ENCODE measurements at regions not wholly inside any gene's neighbourhood (a gene's known extent, or its start where the extent isn't known, plus 50 kb on each side); places are given as distances from the start of the nearest gene placed in this dataset.

GRCh38 chr2:195406886-195407603 lies 250.0 kb upstream of the SLC39A10 start:
- no peak overlapping the region for H3K27ac ChIP-seq (ENCODE audit: low read depth, low read length)
- no peaks in the 10 kb centered on the region for H3K27me3 ChIP-seq (ENCODE audit: insufficient read depth, low read length)
- H3K4me2 ChIP-seq (ENCODE audit: low read length) = no peak overlapping the region
- CTCF ChIA-PET = no interaction called here
- no peak overlapping the region for H2AFZ ChIP-seq (ENCODE audit: low read depth, low read length, poor library complexity, severe bottlenecking)
- no peak for TF ChIP-seq RAD21 (IDR thresholded peaks at IDR 0.05; ENCODE audit: low read depth)
- TF ChIP-seq ELF1 (IDR thresholded peaks at IDR 0.05; ENCODE audit: borderline replicate concordance, low read depth) = no peak
- no peak for TF ChIP-seq REST (IDR thresholded peaks at IDR 0.05; ENCODE audit: low read depth)
- no peaks in the 10 kb centered on the region for H4K20me1 ChIP-seq (ENCODE audit: insufficient read depth)
- no peaks in the 10 kb centered on the region for H3K9me2 ChIP-seq (ENCODE audit: insufficient read depth)
- DNase-seq (ENCODE audit: low read depth, low spot score) (no peak), ATAC-seq (no peak)
- no peaks in the 10 kb centered on the region for H3K9me3 ChIP-seq (ENCODE audit: control insufficient read depth in 1 of 2, insufficient read depth in 1 of 2, low read depth in 1 of 2, low read length in 2 of 2)
- H3K36me3 ChIP-seq (ENCODE audit: control insufficient read depth in 1 of 2, insufficient read depth in 2 of 2, low read length in 2 of 2) = no peaks in the 10 kb centered on the region
- RAD21 ChIA-PET (ENCODE audit: low non-redundant PET in 1 of 2, low total read pairs in 2 of 2, uncharacterized antibody in 2 of 2, unreplicated experiment in 2 of 2) = no interaction called here
- H3K4me1 ChIP-seq (ENCODE audit: control insufficient read depth in 1 of 2, insufficient read depth in 2 of 2, low read length in 2 of 2) = no peaks in the 10 kb centered on the region
- intact Hi-C loops (cut with micrococcal nuclease) = no loop called here
- H3K79me2 ChIP-seq (ENCODE audit: insufficient read depth, low read length) = no peaks in the 10 kb centered on the region
- no peak overlapping the region for H3K9ac ChIP-seq (ENCODE audit: low read length)
- no TSS peak for BruUV-seq (replicated peaks)
- POLR2A ChIA-PET = no interaction called here
- no peak overlapping the region for H3K4me3 ChIP-seq (replicated peaks in 1 of 2; ENCODE audit: low read depth in 1 of 2, low read length in 2 of 2)

- intact Hi-C loops (cut with micrococcal nuclease) = no loop called here
- H3K27ac ChIP-seq (ENCODE audit: low read depth, low read length) = no peak overlapping the region
- TF ChIP-seq RAD21 (IDR thresholded peaks at IDR 0.05; ENCODE audit: low read depth) (peak; percentile 31; the same call in 1 of the 2 replicates), MAX (IDR thresholded peaks at IDR 0.05) (no peak)
- H3K27me3 ChIP-seq (ENCODE audit: insufficient read depth, low read length) = no peaks in the 10 kb centered on the region
- DNase-seq (ENCODE audit: low read depth, low spot score) = no peak
- no peaks in the 10 kb centered on the region for H4K20me1 ChIP-seq (ENCODE audit: insufficient read depth)
- H3K9me2 ChIP-seq (ENCODE audit: insufficient read depth) = no peaks in the 10 kb centered on the region
- no peak overlapping the region for H3K4me3 ChIP-seq (replicated peaks in 1 of 2; ENCODE audit: low read depth in 1 of 2, low read length in 2 of 2)
- H3K36me3 ChIP-seq (ENCODE audit: control insufficient read depth in 1 of 2, insufficient read depth in 2 of 2, low read length in 2 of 2) = no peaks in the 10 kb centered on the region
- ChIA-PET RAD21 (ENCODE audit: low non-redundant PET in 1 of 2, low total read pairs in 2 of 2, uncharacterized antibody in 2 of 2, unreplicated experiment in 2 of 2) (no interaction called here), CTCF (interaction anchor here (0.7 kb wide), 1 partner anchor 256 kb away, joined by 3 read pairs; no protein-coding TSS in a partner anchor), POLR2A (no interaction called here)
- BruUV-seq (replicated peaks) = no TSS peak
- no peak for ATAC-seq
- H3K9me3 ChIP-seq (ENCODE audit: control insufficient read depth in 1 of 2, insufficient read depth in 1 of 2, low read depth in 1 of 2, low read length in 2 of 2) = no peaks in the 10 kb centered on the region
- H3K79me2 ChIP-seq (ENCODE audit: insufficient read depth, low read length) = no peaks in the 10 kb centered on the region
- no peak overlapping the region for H3K9ac ChIP-seq (ENCODE audit: low read length)
- H3K4me2 ChIP-seq (ENCODE audit: low read length) = no peak overlapping the region
- no peaks in the 10 kb centered on the region for H3K4me1 ChIP-seq (ENCODE audit: control insufficient read depth in 1 of 2, insufficient read depth in 2 of 2, low read length in 2 of 2)
- H2AFZ ChIP-seq (ENCODE audit: low read depth, low read length, poor library complexity, severe bottlenecking) = no peak overlapping the region
Measured at GRCh38 chr2:195404651-195405050, 252.4 kb upstream of the SLC39A10 start.

Data from HCT116 (cell line).